Neural cell (in vitro differentiated cells): ENCODE measurements at regions not wholly inside any gene's neighbourhood (a gene's known extent, or its start where the extent isn't known, plus 50 kb on each side); places are given as distances from the start of the nearest gene placed in this dataset.

Experiments
- CTCF ChIP-seq: fragments of 450-650 bp; IDR thresholded peaks from 2 replicates; pipeline ENCODE4 v1.5.1; 2014; ENCODE audit warnings: antibody characterized with exemption, mild to moderate bottlenecking, moderate library complexity; ENCODE audit not compliant: poor library complexity, severe bottlenecking
- EP300 ChIP-seq: fragments of 450-650 bp; conservative IDR thresholded peaks from 2 replicates; pipeline ENCODE4 v1.6.1; 2014; ENCODE audit warnings: antibody characterized with exemption, mild to moderate bottlenecking, moderate library complexity; ENCODE audit not compliant: poor library complexity, severe bottlenecking
- EZH2 ChIP-seq: fragments of 200-600, 300-800 bp; shearing (Covaris generic), sonication (generic); IDR thresholded peaks from 2 replicates; pipeline ENCODE4 v1.6.1; 2014; ENCODE audit warnings: antibody characterized with exemption, low read length, borderline replicate concordance, mild to moderate bottlenecking; ENCODE audit not compliant: insufficient read depth, poor library complexity, severe bottlenecking

- TF ChIP-seq CTCF (no peak), EP300 (no peak), EZH2 (no peak)
Observed at GRCh38 chr5:173720286-173720952, 104.0 kb upstream of the BOD1 start.
